GM21367 (cell line): ENCODE measurements at regions not wholly inside any gene's neighbourhood (a gene's known extent, or its start where the extent isn't known, plus 50 kb on each side); places are given as distances from the start of the nearest gene placed in this dataset.

Experiments
- ATAC-seq: cut with Tn5 transposase; IDR thresholded peaks from one replicate; pipeline ENCODE4 v1.9.1; 2021; ENCODE audit not compliant: unreplicated experiment

DNA sequence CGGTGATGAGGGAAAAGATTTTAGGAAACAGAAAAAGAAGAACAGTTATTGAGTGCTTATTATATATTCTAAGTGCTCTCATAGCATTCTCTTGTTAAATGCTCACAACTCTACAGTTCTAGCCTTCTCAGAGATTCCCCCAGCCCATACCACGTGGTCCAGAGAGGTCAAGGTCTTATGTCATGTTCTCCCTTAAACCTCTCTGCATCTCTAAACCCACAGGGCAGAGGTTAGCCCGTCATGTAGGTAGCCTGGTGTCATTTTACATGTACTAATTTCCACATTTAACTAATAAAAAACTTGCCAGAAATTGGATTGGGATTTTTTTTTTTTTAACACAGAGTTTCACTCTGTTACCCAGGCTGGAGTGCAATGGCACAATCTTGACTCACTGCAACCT lies 178.0 kb downstream of the CEMIP2 start:
- ATAC-seq: no peak

DNA sequence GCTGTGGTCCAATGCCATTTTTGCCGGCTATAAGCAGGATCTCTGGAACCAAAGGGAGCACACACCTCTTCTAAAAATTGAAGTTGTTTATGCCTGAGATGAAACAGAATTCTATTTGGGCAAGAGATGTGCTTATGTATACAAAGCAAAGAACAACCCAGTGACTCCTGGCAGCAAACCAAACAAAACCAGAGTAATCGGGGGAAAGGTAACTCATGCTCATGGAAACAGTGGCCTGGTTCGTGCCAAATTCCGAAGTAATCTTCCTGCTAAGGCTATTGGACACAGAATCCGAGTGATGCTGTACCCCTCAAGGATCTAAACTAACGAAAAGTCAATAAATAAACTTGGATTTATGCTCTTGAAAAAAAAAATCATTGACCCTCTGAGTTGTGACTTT lies 178.7 kb downstream of the CEMIP2 start:
- no peak for ATAC-seq

DNA sequence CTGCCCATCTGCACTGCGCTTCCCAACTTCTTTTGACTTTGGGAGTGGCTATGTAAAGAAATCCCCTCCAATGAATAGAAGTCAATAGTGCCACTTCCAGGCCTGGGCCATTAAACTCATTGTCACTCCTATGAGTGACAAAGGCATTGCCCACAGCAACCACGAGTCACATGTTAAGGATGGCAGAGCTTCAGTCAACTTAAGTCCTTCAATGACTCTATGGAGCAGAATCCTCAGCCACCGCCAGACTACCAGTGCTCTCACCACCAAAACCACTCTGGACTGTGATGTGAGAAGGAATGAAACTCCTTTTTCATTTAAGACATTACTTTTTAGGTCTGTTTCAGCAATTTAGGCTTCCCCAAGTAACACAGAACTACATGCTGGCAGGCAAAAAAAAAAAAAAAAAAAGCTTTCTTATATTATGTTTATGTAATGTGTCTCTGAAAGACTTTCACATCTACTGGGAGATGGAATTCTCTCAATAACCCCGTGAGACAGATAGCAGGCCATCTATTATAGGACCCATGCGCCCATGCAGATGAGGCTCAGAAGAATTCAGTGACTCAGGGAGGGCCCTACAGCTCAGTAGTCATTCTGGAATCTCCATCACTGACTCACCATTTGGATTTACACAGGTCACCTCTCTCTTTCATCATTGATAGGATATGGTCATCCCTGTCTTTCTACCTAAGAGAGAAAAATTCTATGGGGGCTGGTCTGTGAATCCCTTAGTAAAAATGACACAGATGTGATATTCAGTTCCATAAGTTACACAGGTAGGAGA lies 180.5 kb downstream of the CEMIP2 start:
- no peak for ATAC-seq

DNA sequence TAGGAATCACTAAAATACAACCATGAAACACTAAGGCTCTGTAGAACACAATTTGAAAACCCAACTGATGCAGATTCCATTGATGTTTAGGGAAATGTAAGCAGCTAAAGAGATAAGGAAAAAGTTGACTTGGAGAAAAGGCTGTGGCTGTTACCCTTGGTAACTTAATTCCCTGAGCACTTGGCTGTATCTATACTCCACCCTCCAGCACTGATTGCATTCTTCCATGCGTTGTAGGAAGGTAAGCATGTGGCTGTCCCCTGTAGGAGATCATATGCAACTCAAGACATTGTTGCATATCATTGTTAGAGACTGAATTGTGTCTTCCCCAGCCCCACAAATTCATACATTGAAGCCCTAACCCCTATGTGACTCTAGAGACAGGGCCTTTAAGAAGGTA lies 184.5 kb downstream of the CEMIP2 start:
- ATAC-seq: no peak

DNA sequence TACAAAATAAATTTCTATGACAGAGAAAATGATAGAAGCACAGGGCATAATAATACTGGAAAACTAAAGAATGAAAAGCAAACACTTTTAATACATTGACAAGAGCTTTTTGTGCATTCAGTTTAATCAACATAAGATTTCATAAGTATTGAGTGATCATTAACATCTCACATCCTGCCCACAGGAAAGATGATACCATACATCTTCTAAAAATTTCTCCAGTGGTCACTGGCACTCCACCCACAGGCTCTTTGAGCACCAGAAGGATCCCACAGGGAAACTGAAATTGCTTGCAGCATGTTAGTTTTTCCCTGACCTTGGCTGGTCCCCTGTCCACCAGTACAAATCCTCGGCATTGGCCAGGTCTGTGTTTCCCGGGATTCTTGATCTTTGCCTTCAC lies 186.0 kb downstream of the CEMIP2 start:
- ATAC-seq: no peak

DNA sequence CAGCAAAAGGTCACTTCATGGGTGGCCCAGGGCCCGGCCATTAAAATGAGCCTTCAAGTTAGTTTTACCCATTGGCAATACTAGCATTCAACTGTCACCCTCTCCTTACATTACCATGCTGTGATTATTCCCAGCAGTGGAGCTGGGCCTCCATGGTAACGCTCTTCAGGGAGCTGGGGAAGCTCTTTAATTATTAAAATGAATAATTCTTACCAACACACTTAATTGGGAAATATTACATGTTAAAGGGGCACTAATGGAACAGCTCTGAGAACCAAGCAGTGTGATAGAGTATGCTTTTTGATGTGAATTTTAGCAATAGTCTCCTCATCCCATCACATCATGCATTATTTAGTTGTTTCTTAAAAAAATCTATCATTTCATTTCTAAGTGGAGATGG lies 187.2 kb downstream of the CEMIP2 start:
- ATAC-seq: no peak

DNA sequence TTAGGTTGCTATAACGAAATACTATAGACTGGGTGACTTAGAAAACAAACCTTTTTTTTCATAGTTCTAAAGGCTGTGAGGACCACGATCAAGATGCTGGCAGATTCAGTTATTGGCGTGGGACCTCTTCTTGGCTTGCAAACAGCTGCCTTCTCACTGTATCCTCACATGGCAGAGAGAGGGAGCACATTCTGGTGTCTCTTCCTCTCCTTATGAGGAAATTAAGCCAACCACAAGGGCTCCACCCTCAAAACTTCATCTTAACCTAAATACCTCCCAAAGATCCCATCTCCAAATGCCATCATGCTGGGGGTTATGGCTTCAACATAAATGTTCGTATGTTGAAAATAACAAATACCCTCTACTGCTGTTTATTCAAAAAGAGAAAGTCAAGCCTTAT lies 197.1 kb downstream of the CEMIP2 start:
- no peak for ATAC-seq

DNA sequence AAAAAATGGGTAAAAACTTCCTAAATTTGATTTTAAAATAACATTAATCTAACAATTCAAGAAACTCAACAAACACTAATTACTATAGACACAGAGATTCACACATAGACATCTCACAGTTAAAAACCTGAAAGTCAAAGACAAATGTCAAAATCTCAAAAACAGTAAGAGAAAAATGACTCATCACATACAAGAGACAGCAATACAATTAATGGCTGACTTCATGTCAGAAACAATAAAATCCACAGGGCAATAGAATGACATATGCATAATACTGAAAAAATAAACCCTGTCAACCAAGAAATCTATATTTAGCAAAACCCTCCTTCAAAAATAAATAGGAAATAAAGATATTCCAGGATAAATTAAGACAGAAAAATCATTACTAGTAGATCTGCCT lies 200.4 kb downstream of the CEMIP2 start:
- ATAC-seq: no peak

DNA sequence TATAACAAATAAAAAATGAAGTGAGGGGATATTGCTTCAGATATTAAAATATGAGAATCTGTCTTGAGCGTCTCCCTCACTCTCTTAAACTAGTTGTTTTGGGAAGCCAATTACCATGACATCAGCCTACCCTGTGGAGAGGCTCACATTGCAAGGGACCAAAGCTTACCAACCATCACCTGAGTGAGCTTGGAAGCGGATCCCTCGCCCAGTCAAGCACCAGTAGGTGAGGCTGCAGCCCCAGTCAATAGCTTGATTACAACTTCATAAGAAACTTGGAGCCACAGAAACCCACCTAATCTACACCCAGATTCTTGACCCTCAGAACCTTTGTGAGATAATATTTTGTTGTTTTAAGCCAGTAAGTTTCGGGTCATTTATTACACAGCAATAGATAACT lies 206.2 kb downstream of the CEMIP2 start:
- ATAC-seq: no peak

DNA sequence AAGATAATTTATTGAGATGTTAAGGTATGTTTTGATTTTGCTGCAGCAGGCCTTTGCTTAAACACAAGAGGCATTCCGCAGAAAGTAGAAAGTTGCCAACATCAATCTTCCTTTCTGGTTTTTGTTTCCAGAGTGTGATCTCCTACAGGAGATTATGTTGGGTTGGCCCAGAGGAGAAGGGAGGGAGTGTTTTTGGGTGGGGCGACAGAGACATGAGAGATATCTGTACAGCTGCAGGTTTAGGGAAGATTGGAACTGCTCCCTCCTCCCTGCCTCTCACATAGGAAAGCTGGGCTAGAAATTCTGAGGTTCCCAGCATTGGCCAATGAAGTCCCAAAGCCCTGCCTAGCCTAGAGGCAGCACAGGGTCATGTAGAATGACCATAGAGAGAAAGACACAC lies 211.0 kb downstream of the CEMIP2 start:
- ATAC-seq: no peak

DNA sequence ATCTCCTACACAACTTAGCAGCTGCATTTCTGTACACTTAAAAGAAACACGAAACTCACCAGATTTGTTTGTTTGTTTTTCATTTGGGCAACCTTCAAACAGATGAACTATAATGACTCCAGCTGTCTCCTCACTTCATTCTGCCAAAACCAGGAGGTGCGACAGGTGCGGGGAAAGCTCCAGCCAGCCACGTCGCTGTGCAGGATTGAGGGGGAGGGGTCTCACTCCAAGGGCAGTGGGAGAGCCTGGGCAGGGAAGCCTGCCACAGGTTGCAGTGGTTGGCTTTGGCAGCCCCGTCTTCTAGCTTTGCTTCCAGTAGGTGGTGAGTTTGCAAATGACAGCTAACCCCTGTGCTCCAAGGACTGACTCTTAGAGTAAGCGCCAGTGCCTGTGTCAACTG lies 215.8 kb downstream of the CEMIP2 start:
- ATAC-seq: no peak

DNA sequence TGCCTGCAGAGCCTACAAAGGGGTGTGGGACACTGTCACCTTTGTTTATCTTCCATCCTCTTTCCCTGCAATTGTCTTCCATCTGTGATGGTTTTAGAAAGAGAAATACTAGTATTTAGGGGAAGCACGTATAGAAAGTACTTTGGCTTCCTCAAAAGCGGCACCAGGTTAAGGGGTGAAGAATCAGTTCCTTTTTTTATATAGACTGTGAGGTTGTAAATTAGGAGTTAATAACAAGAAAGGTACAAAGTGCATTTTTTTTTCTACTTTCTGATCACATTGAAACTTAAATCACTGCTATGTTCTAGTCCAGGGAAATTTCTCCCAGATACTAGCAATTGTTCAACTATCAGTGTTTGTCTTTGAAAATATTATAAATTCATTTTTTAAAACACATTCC lies 219.3 kb downstream of the CEMIP2 start:
- peak; percentile 90 for ATAC-seq

DNA sequence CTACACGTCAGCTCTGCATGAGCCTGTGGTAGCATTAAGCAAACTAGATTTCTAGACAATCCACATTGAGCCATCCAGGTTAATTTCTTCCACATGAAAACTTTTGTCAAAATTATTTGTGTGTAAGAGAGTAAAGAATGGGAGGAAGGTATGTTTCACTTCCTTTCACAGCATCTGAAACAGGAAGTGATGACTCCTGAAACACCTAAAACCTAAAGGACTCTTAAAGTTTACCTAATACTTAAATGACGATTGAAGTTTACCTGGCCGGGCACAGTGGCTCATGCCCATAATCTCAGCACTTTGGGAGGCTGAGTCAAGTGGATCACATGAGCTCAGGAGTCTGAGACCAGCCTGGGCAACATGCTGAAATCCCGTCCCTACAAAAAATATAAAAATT lies 223.8 kb downstream of the CEMIP2 start:
- no peak for ATAC-seq

DNA sequence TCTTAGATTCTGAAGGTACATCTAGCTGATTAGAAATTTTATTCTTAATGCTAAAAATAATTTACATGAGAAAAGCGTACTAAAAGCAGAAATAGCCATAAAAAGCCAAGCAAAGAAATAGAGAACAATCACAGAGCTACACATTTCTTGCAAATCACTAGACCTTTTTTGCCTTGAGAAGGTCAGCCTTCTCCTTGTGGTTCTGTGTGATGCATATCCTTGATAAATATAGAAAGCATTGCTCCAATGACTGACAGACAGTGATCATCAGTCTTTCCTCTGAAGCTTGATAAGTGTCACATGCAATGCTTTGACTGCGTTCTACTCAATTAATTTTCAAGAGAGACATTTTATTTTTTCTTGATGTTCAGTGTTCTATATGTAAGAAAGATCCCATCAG lies 226.9 kb downstream of the CEMIP2 start:
- ATAC-seq: no peak

DNA sequence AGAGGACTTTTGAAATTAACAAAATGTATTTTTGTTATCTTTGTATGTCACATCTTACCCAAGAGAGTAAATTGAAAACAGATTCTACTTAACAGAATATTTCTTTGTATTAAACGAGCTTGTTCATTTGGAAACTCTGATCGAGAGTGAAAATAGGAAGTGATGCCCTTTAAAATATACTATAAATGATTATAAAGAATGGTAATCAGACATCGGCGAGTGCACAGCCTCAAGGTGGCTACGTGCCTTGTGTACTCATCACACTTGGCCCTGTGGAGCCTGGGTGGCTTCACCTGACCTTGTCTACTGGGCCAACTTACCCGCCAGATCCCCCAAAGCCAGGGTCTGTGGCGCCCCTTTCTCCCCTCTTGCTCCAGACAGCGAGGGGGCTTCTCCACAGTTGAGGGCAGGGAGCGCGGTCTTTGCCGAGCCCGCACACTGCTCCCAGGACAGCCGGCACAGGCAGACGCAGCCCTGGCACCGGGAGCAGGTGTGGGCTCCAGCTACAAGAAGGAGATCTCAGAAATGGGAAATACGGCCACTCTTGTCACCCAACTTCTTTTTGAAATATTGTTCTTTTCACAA lies 243.2 kb downstream of the CEMIP2 start:
- no peak for ATAC-seq

DNA sequence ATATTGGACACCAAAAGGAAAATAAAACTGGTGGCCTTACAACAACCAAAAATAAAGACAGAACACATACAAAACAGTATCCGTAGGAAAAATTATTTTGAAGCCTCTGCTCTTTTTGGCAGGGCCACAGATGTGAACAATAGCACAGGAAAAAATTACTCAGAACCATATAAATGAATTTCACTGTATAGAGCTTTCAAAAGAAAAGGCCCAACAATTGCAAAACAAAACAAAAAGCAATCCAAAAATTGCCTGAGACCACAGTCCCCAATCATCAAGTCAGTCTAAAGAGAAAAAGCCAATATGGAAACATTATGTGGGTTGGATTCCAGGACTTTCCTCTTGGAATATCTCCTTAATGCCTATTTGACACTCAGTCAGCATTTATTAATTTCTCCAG lies 243.8 kb downstream of the CEMIP2 start:
- ATAC-seq: no peak

DNA sequence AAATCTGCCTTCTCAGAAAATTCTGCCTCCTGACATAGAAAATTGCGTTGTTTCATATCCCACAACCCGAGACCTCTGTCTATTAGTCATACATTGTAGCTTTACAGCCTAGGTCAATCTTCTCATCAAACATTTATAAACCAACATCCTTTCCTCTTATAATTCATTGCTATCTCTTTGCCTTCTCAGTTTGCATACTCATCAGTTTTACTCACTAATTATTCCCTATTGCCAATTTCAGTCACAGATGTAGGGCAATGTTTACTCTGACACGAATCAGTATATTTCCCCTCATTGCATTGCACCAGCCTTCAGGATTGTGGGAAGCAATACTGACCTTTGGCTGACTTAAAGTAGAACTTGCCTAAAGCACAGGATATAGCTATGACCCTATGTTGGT lies 247.2 kb downstream of the CEMIP2 start:
- no peak for ATAC-seq

DNA sequence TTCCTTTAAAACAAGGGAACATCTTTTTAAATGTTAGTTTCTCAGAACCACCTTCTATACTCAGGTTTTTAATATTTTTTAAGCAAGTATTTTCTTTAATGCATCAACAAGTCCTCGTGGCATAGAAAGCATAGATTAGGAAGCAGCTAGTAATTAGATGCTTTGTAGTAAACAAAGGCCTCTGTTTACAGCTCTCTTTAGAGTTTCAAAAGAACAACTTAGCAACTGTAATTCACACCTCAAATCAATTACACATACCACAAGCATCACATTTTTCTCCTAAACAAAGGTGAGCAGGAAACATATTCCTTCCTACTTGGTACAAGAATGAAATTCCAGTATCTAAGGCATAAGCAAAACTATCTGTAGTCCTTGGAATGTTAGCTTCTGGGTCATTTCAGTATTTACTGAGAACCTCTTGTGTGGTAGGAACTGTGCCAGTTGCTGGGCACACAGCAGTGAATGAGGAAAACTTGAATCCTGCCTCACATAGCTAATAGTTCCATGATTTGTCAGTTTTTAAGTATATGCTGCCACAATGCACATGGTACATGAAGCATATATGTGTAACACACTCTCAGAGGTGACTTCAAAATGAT lies 249.1 kb downstream of the CEMIP2 start:
- no peak for ATAC-seq

DNA sequence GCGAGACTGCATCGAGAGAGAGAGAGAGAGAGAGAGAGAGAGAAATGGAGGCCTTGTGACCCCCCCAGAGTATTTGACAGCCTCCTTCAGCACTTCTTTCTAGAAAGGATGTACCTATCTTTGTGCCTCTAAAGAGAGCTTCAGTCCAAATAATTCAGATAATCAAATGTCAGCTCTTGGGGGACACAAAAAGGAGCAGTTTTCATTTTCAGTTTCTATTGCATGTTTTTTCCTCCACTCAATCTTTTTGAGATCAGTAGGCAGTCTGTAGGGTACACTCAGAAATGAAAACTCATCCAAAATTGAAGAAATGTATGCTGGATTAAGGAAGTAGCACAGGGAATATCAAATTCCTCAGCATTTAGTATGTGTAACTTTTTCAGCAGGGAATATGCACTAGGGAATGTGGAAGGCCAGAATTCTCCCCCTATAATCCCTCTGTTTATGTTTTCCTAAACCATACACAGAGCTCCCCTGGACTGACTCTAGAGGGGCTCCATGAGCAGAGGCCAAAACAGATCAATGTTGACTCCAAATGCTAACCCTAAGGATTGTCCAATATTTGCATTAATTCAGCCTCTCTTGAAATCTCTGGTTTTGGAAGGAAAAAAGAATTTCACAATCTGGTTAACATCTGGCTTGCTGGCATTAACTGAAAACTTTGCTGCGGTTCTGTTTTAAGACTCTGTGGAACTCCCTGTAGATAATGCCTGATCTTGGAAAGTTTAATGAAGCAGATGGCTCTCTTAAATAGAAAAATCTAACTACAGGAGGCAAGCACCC lies 250.1 kb downstream of the CEMIP2 start:
- no peak for ATAC-seq

DNA sequence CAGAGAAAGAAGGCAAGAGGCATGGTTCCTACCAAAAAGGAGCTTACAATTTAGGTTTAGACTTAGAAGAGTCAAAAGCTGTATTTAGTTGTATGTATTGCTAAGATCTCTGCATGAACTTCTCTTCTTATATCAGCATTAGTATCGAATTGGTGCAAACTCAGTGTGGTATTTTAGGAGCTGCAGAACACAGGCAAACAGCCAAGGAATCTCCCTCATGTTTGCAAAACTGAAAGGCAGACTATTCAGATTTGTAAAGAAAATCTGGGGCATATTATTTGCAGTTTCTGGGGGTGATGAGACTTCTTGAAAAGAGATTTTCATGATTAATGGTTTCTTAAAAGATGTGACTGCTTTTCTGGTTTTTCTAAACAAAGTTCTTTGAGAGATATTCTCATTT lies 252.7 kb downstream of the CEMIP2 start:
- no peak for ATAC-seq

DNA sequence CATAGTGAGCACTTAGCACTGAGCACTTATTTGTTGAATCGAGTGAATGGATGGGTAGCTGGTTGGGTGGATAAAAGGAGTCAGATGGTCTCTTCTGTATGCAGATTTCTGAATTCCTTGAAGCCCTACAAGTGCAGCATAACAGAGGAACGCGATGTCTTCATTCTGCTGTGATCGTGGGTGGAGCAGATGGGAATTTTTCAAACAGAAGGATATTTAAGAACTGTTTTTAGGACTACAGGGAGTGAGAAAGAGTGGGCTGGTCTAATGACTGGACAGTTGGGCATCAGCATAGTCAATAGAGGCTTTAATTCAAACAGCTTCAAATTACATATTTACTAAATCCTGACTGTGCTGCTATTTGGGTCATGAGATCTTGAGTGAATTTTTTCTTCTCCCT lies 253.2 kb downstream of the CEMIP2 start:
- no peak for ATAC-seq
